Body of pancreas (tissue), 4 donors: ENCODE measurements at regions not wholly inside any gene's neighbourhood (a gene's known extent, or its start where the extent isn't known, plus 50 kb on each side); places are given as distances from the start of the nearest gene placed in this dataset.
"Not testable (repeated sequence)": the region's sequence is repeated elsewhere in the genome, so short reads cannot be mapped to it uniquely, and the experiment has no call there.

ENCODE experiments used
- CTCF ChIP-seq, 7 experiments: fragments of 450-650 bp in 4 of 7; fragments of 200-600 bp in 3 of 7; sonication (generic) in 3 of 7; IDR thresholded peaks; one replicate each; pipeline ENCODE4 v1.5.1; 2016 to 2019; ENCODE audit warnings: antibody characterized with exemption in 7 of 7
- POLR2A ChIP-seq, 3 donors: fragments of 450-650 bp; IDR thresholded peaks; one replicate each; pipeline ENCODE4 v1.6.1; 2016; ENCODE audit warnings: antibody characterized with exemption in 3 of 3, mild to moderate bottlenecking in 2 of 3

GRCh38 chr3:83217595-83218118 is 1456.2 kb upstream of the GBE1 start:
- not testable (repeated sequence) for TF ChIP-seq CTCF, POLR2A (IDR thresholded peaks at IDR 0.05)
